Neural progenitor cell (in vitro differentiated cells): ENCODE measurements at regions not wholly inside any gene's neighbourhood (a gene's known extent, or its start where the extent isn't known, plus 50 kb on each side); places are given as distances from the start of the nearest gene placed in this dataset.

Experiments
- EZH2 ChIP-seq: fragments of 200-600 bp; sonication (generic); IDR thresholded peaks from 2 replicates; pipeline ENCODE4 v1.6.1; 2017; ENCODE audit warnings: antibody characterized with exemption, mild to moderate bottlenecking, moderate library complexity
- TF ChIP-seq, protein P1 (sequence below): fragments of 200-600 bp; sonication (generic); IDR thresholded peaks from 2 replicates; pipeline ENCODE4 v1.5.1; 2017; ENCODE audit warnings: antibody characterized with exemption, mild to moderate bottlenecking

DNA sequence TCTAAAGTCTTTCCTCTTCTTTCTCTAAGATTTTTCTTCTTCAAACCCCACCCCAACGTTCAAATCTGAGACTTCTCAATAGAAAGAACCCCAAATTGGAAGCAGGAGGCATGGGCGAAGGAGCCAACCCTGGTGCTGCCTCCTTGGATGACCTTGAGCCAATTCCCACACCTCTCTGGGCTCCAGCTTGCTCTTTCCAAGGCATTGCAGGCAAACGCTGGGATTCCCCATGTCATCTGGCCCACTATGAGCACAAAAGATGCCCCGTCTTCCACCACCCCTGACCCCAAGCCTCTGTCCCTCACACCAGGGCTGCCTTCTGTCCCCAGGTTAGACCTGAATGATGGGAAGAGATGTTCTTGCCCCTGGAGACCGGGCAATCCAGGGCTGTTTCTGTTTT, 57.0 kb downstream of the TTC32 start:
- TF ChIP-seq, protein P1, sequence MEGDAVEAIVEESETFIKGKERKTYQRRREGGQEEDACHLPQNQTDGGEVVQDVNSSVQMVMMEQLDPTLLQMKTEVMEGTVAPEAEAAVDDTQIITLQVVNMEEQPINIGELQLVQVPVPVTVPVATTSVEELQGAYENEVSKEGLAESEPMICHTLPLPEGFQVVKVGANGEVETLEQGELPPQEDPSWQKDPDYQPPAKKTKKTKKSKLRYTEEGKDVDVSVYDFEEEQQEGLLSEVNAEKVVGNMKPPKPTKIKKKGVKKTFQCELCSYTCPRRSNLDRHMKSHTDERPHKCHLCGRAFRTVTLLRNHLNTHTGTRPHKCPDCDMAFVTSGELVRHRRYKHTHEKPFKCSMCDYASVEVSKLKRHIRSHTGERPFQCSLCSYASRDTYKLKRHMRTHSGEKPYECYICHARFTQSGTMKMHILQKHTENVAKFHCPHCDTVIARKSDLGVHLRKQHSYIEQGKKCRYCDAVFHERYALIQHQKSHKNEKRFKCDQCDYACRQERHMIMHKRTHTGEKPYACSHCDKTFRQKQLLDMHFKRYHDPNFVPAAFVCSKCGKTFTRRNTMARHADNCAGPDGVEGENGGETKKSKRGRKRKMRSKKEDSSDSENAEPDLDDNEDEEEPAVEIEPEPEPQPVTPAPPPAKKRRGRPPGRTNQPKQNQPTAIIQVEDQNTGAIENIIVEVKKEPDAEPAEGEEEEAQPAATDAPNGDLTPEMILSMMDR, result no peak
- TF ChIP-seq EZH2, result no peak
